ENCODE measurements at regions not wholly inside any gene's neighbourhood (a gene's known extent, or its start where the extent isn't known, plus 50 kb on each side); places are given as distances from the start of the nearest gene placed in this dataset.

- Mint-ChIP-seq H3K36me3 (ENCODE audit: low read depth) (no peaks in the 10 kb centered on the region), H3K4me1 (ENCODE audit: low read depth) (no peaks in the 10 kb centered on the region), H3K9me3 (no peaks in the 10 kb centered on the region), H3K4me3 (no peak overlapping the region), H3K27me3 (ENCODE audit: low read depth) (no peaks in the 10 kb centered on the region), H3K27ac (no peak overlapping the region)
Observed at GRCh38 chr12:19972325-19973288, 395.7 kb upstream of the PDE3A start.

GRCh38 chr12:19978193-19978592, 390.1 kb upstream of the PDE3A start:
- Mint-ChIP-seq H3K36me3 (ENCODE audit: low read depth) (no peaks in the 10 kb centered on the region), H3K4me3 (no peak overlapping the region), H3K4me1 (ENCODE audit: low read depth) (no peaks in the 10 kb centered on the region), H3K9me3 (peaks cover 2% of the 10 kb centered on the region), H3K27ac (no peak overlapping the region), H3K27me3 (ENCODE audit: low read depth) (no peaks in the 10 kb centered on the region)

- Mint-ChIP-seq H3K4me1 (ENCODE audit: low read depth) (no peaks in the 10 kb centered on the region), H3K27ac (no peak overlapping the region), H3K4me3 (no peak overlapping the region), H3K27me3 (ENCODE audit: low read depth) (no peaks in the 10 kb centered on the region), H3K9me3 (peaks cover 2% of the 10 kb centered on the region), H3K36me3 (ENCODE audit: low read depth) (no peaks in the 10 kb centered on the region)
Observed at GRCh38 chr12:19979584-19979983, 388.8 kb upstream of the PDE3A start.

- Mint-ChIP-seq H3K9me3 (peaks cover 2% of the 10 kb centered on the region), H3K36me3 (ENCODE audit: low read depth) (no peaks in the 10 kb centered on the region), H3K4me3 (no peak overlapping the region), H3K27ac (no peak overlapping the region), H3K27me3 (ENCODE audit: low read depth) (no peaks in the 10 kb centered on the region), H3K4me1 (ENCODE audit: low read depth) (no peaks in the 10 kb centered on the region)
Observed at GRCh38 chr12:19981944-19982343, 386.4 kb upstream of the PDE3A start.

- Mint-ChIP-seq H3K27ac (no peak overlapping the region), H3K4me1 (ENCODE audit: low read depth) (no peaks in the 10 kb centered on the region), H3K27me3 (ENCODE audit: low read depth) (no peaks in the 10 kb centered on the region), H3K9me3 (no peaks in the 10 kb centered on the region), H3K4me3 (no peak overlapping the region), H3K36me3 (ENCODE audit: low read depth) (no peaks in the 10 kb centered on the region)
Observed at GRCh38 chr12:19988001-19988400, 380.3 kb upstream of the PDE3A start.

GRCh38 chr12:19988459-19988873, 379.9 kb upstream of the PDE3A start:
- Mint-ChIP-seq H3K9me3 (peaks cover 2% of the 10 kb centered on the region), H3K27me3 (ENCODE audit: low read depth) (no peaks in the 10 kb centered on the region), H3K4me1 (ENCODE audit: low read depth) (no peaks in the 10 kb centered on the region), H3K4me3 (no peak overlapping the region), H3K36me3 (ENCODE audit: low read depth) (no peaks in the 10 kb centered on the region), H3K27ac (no peak overlapping the region)

GRCh38 chr12:19988948-19989347, 379.4 kb upstream of the PDE3A start:
- H3K4me1 Mint-ChIP-seq (ENCODE audit: low read depth) = no peaks in the 10 kb centered on the region
- peaks cover 4% of the 10 kb centered on the region for H3K9me3 Mint-ChIP-seq
- H3K4me3 Mint-ChIP-seq = no peak overlapping the region
- no peak overlapping the region for H3K27ac Mint-ChIP-seq
- no peaks in the 10 kb centered on the region for H3K27me3 Mint-ChIP-seq (ENCODE audit: low read depth)
- H3K36me3 Mint-ChIP-seq (ENCODE audit: low read depth) = no peaks in the 10 kb centered on the region

- peaks cover 7% of the 10 kb centered on the region for H3K9me3 Mint-ChIP-seq
- H3K36me3 Mint-ChIP-seq (ENCODE audit: low read depth) = no peaks in the 10 kb centered on the region
- no peaks in the 10 kb centered on the region for H3K27me3 Mint-ChIP-seq (ENCODE audit: low read depth)
- no peaks in the 10 kb centered on the region for H3K4me1 Mint-ChIP-seq (ENCODE audit: low read depth)
- no peak overlapping the region for H3K27ac Mint-ChIP-seq
- no peak overlapping the region for H3K4me3 Mint-ChIP-seq
Observed at GRCh38 chr12:19991146-19991545, 377.2 kb upstream of the PDE3A start.

GRCh38 chr12:19992311-19992710, 376.0 kb upstream of the PDE3A start:
- peaks cover 7% of the 10 kb centered on the region for H3K9me3 Mint-ChIP-seq
- H3K27ac Mint-ChIP-seq = no peak overlapping the region
- H3K4me1 Mint-ChIP-seq (ENCODE audit: low read depth) = no peaks in the 10 kb centered on the region
- no peak overlapping the region for H3K4me3 Mint-ChIP-seq
- no peaks in the 10 kb centered on the region for H3K36me3 Mint-ChIP-seq (ENCODE audit: low read depth)
- no peaks in the 10 kb centered on the region for H3K27me3 Mint-ChIP-seq (ENCODE audit: low read depth)

GRCh38 chr12:19994968-19995367, 373.4 kb upstream of the PDE3A start:
- no peaks in the 10 kb centered on the region for H3K27me3 Mint-ChIP-seq (ENCODE audit: low read depth)
- H3K27ac Mint-ChIP-seq = no peak overlapping the region
- no peak overlapping the region for H3K4me3 Mint-ChIP-seq
- H3K9me3 Mint-ChIP-seq = peaks cover 7% of the 10 kb centered on the region
- H3K4me1 Mint-ChIP-seq (ENCODE audit: low read depth) = no peaks in the 10 kb centered on the region
- no peaks in the 10 kb centered on the region for H3K36me3 Mint-ChIP-seq (ENCODE audit: low read depth)

- Mint-ChIP-seq H3K4me1 (ENCODE audit: low read depth) (no peaks in the 10 kb centered on the region), H3K27ac (no peak overlapping the region), H3K27me3 (ENCODE audit: low read depth) (no peaks in the 10 kb centered on the region), H3K36me3 (ENCODE audit: low read depth) (no peaks in the 10 kb centered on the region), H3K4me3 (no peak overlapping the region), H3K9me3 (peaks cover 7% of the 10 kb centered on the region)
Observed at GRCh38 chr12:19997656-19998400, 370.5 kb upstream of the PDE3A start.

- Mint-ChIP-seq H3K9me3 (peaks cover 6% of the 10 kb centered on the region), H3K27me3 (ENCODE audit: low read depth) (no peaks in the 10 kb centered on the region), H3K4me1 (ENCODE audit: low read depth) (no peaks in the 10 kb centered on the region), H3K27ac (no peak overlapping the region), H3K36me3 (ENCODE audit: low read depth) (no peaks in the 10 kb centered on the region), H3K4me3 (no peak overlapping the region)
Observed at GRCh38 chr12:19998411-19998810, 369.9 kb upstream of the PDE3A start.

GRCh38 chr12:19998961-19999804, 369.2 kb upstream of the PDE3A start:
- no peaks in the 10 kb centered on the region for H3K4me1 Mint-ChIP-seq (ENCODE audit: low read depth)
- H3K27me3 Mint-ChIP-seq (ENCODE audit: low read depth) = no peaks in the 10 kb centered on the region
- H3K9me3 Mint-ChIP-seq = peaks cover 3% of the 10 kb centered on the region
- no peak overlapping the region for H3K4me3 Mint-ChIP-seq
- H3K27ac Mint-ChIP-seq = no peak overlapping the region
- no peaks in the 10 kb centered on the region for H3K36me3 Mint-ChIP-seq (ENCODE audit: low read depth)

GRCh38 chr12:19999805-20000138, 368.6 kb upstream of the PDE3A start:
- H3K4me1 Mint-ChIP-seq (ENCODE audit: low read depth) = no peaks in the 10 kb centered on the region
- no peak overlapping the region for H3K27ac Mint-ChIP-seq
- no peaks in the 10 kb centered on the region for H3K27me3 Mint-ChIP-seq (ENCODE audit: low read depth)
- H3K4me3 Mint-ChIP-seq = no peak overlapping the region
- H3K36me3 Mint-ChIP-seq (ENCODE audit: low read depth) = no peaks in the 10 kb centered on the region
- H3K9me3 Mint-ChIP-seq = peaks cover 3% of the 10 kb centered on the region
